HG02981 (cell line): ENCODE measurements at regions not wholly inside any gene's neighbourhood (a gene's known extent, or its start where the extent isn't known, plus 50 kb on each side); places are given as distances from the start of the nearest gene placed in this dataset.
A peak's percentile ranks its signal among the peaks of the same experiment; 100 is the strongest.

Experiments
- ATAC-seq: cut with Tn5 transposase; IDR thresholded peaks from one replicate; pipeline ENCODE4 v1.9.1; 2021; ENCODE audit warnings: mild to moderate bottlenecking, moderate library complexity; ENCODE audit not compliant: unreplicated experiment

DNA sequence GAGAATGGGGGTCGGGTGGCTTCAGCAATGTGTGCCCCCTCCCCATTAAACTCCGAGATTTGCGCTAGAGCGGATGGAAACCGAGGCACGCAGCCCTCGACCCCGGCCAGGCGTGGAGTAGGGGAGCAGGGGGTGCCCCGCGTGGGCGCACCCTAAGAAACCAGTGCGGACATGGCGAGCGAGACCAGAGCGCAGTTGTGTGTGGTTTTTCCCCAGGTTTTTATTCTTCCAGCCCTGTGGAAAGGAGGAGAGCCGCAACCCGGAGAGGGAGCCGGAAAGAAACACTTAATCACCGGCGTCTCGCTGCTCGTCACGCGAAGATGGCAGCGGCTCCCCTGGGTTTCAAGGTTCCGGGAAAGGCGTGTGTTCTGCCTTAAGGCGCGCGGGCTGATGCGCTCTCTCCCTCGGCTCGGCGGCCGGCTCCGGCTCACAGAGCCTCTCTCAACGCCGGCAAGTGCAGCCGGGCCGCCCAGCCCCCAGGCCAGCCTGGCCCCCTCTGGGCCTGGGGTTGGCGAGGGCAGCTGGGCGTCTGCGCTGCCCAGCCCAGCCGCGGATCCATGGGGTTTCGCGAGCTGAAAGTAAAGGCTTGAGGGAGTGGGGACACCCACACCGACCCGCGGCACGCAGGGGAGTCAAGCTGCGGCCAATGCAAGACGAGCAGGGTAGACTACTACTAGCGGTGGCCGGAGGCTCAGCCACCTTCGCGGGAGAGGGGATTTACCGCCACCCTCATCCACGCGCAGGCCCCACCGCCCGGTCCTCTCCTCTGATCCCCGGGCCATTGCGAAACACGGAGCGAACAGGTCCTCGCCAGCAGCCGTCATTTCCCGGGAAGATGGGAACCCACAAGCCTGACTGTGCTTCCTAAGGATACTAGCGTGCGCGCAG, 74.0 kb upstream of the BCOR start:
- no peak for ATAC-seq

DNA sequence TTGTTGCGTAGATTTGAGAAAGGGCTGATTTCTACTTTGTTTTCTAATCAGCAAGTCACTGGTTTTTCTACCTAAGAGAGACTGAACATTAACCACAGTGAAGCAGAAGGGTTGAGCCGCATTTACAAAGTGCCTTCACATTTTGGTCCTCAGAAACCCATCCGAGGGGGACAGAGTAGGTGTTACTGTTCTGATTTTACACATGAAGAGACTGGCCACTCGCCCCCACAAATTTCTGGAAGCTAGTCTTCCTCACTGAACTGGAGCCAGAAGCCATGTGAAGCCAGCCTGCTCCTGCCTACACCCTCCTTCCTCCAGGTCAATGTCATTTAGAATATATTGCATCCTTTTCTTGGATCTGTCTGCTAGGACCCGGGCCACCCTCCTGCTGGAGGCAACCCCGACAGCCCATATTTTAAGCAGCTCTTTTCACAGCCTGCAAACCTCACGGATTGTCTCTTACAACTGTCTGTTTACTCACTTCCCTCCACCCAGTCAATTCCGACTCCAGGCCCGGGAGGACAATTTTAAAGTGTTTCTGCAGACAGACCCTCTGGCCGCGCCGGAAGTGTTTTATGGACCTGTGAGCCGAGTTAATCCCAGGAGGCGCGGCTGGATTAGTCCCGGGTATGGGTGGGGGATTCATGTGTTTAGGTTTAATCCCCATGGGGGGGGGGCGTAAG, 73.2 kb upstream of the BCOR start:
- no peak for ATAC-seq

DNA sequence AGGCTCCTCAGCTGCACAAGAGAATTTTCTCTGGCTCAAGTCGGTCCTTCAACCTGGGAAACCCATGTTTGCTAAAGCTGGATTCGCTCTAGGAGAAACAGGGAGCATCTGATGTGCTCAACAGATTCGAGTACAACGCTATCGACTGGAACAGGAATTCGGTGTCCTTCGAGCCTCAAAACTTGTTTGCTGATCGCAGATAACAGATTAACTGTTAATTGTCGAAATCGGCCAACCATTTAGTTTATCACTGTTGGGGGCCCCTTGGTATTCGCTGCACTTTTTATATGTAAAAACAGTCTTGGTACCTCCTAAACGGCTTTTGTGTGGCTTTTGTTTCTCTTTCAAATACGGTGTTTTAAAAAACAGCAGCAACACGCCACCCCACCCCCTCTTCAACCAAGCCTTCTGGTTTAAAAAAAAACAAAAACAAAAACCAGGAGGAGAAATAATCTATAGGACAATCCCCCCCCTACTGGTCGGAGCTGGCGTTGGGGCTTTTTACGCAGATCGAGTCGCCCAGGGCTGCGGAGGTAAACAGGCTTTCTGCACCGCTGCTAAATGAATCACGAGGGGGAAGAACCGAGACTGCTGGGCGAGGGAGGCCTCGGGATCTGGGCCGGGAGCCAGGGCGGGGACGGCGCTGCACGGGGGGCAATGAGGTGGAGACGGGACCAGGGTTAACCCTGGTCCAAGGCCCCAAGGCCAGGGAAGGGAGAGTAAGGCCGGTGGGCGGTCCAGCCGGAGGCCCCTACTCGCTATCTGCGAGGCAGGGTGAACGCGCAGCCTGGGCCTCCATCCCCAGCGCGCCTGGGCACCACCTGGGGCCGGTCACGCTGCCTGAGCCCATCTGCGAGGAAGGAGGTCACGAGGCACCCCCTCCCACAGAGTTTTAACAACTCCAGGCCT, 71.7 kb upstream of the BCOR start:
- ATAC-seq = peak; percentile 48

DNA sequence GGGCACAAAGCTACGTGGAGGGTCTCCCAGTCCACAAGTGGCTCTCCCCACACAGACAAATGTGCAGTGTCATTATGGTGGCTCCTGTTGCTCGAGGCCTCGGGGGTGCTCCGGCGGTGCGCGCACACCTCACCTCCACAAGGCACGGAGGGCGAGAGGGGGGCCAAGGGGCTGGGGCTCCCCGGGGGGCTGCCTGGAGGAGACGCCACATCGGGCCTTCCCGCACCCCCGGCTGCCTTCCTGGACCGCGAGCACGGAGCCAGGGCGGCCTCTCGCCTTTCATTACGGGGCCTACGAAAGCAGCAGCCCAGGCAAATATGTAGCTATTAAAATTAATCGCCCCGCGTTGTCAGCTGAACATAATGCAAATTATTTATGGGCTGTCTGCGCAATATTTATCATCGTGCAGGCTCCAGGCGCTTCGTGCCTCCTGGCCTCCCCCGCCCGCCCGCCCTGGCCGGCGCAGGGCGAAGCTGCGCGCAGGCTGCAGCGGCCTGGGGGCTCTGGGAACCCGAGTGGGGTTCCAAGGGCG, 70.8 kb upstream of the BCOR start:
- ATAC-seq = no peak

DNA sequence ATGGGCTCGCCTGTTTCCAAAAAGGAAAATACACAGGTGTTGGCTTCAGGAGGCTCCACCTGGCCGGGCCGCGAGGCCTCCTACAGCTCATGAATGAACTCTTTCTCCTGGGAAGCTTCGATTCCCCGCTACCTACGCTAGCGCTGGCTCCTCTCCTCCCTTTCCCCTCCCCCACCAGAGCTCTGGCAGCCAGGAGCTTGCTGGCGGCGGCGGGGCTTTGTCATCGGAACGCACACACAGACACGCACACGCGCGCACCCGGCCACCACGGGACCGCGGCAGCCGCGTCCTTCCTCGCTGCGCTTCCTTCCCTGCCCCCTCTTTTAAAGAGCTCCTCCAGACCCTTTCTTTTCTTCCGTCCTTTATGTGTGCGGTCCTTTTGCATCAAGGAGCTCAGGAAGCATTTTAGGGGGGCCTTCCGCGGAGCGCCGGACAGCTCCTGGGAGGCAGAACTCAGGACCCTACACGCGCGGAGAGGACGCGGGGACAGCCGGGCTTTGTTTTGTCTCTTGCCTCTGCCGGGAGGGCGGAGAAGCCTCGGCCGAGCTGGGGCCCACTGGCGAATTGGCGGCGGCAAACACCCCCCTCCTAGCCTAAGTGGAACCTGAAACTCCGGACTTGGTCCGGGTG, 70.2 kb upstream of the BCOR start:
- no peak for ATAC-seq

DNA sequence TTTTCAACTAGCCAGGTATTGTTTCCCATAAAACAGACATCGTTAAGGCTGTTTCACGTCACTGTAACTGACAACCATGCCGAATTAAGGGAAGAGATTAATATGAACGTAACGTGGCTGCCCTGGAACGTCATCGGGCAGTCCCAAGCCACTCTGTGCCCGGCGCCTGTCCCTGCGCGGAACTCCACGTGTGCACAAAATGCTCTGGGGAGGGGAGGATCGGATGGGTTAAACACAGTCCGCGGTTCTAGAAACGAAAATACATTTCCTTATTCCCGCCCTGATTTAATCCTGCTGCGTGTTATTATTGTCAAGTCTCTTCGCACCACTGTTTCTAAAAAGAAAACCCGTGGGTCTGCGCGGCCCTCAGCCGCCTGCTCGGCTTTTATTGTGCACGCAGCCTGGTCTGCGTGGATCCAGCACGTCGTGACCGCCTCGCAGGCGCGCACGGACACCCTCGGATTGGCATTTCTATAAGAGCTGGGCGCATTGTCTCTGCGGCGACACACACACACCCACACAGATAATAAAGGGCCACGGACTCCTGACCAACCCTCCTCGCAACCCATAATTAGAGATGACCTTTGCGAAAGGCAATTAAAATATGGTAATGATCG, 69.6 kb upstream of the BCOR start:
- ATAC-seq = no peak

DNA sequence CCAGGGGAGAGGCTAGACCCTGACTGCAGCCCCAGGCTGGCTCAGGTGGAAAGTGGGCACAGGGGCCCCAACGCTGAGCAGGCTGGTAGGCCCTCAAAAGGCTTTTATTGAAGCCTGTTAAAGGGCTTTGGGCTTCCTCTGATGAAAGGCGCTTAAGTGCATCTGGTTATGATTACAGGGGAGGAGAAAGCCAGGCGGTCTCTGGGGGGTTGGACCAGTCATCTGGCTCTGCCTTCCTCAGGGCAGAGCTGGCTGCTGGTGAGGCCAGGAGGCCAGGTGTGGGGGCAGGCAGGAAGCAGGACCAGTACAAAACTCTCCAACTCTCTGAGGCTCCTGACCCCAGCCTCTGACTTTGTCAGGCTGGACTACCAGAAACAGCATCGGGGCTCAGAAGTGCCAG, 68.8 kb upstream of the BCOR start:
- no peak for ATAC-seq

DNA sequence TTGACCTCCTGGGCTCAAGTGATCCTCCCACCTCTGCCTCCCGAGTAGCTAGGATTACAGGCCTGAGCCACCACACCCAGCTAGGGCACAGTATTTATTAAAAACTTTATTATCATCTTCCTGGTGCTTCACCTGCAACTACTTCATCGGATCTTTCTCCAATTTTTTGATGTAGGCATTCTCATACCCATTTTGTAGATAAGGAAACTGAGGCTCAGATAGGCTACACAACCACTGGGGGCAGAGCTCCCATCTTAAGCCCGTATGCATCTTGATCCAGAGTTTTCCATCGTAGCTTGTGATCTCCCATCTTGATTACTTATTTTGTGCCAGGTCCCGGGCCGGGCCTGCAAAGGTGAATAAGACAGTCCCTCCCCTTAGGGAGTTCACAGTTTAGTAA, 68.1 kb upstream of the BCOR start:
- ATAC-seq = no peak

DNA sequence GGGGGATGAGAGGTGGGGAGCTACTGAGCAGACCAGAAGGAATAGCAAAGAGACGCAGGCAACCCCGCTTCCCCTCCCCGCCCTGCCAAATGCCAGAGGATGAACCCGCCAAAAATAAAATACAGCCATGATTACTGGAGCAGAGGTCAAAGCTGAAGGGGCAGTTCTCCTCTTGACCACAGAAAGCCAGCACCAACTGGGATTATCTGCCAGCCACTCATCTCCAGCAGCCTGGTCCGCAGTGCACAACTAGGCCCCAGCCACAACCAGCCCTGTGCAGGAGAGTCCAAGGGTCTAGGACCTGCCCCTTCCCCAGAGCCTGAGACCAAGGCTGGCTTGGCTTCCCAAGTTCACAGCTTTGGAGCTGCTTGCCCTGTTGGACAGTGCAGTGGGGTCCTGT, 67.4 kb upstream of the BCOR start:
- ATAC-seq = no peak

DNA sequence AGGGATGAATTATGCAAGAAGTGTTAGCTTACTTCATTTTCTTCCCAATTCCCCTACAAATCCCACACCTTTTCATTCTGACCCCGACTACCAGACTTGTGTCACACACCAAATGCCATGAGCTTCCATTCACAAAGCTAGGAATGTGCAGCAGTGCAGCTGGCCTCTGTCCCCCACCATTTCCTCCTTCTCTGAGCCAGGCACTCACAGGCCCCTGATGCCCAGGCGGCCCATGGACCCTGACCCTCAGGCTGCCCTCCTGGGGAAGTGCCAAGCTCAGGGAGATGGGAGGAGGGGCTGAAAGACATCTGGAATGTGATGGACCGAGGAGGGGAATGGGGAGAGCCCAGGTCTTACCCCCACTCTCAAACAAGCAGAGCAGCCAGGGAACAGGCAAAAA, 67.0 kb upstream of the BCOR start:
- ATAC-seq = no peak

DNA sequence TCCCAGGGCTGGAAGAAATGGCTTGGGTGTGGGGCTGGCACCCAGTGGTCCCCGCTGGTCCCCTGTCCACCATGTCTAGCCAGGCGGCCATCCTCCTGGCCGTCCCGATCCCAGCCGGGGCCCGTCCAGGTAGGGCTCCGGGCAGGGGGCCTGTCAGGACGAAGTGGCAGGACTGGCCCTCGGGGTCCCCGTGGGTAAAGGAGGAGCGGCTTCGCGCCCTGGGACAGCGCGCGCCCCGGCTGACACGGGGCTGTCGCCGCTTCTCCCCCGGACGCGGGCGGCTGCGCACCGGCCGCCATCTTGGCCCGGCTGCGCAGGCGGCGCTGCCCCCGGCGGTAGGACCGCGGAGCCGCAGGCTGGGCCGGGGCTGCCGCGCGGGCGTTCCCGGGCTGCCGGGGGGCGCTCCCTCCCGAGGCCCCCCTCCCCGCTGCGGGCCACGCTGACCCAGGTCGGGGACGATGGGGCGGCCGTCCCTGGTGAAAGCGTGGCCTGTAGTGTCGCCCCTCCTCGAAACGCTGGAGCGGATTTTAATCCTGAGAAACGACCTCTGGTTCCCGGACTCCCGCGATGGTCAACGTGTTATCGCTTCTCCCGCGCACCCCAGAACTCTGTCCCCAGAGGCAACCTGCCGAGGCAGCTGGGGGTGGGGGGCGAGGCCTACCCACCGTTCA, 60.4 kb upstream of the BCOR start:
- ATAC-seq = no peak

DNA sequence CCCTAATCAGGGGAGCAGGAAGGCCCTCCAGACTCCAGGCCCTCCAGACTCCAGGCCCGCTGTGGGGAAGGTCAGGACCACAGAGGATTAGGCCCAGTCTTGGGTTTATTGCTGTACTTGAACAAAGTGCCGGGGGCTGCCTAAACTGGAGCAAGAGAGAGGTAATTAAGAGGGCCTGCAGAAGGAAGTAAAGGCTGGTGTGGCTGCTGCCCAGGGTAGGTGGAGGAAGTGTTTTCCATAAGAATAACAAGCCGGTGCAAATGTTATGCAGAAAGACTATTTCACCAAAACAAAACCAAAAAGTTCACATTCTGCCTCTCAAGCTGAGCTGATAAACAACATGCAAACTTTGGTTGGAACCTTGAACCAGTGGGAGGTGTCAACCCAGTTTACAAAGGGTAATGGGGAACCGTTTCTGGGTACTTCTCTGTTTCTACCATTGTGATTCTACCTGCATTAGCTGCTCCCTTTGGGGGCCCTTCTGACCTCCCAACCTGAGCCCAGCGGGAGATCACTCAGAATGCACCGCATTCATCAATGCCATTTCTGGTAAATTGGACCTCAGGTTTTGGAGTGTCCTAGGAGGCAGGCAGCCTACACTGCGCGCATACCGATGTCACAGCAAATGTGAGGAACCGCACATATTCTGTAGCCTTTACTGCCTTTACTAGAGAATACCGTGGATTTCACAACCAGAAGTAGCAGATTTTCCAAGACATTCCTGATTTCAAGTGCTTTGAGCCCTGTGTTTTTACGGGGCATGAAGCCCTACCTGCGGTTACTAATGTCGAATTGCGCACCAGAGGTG, 59.7 kb upstream of the BCOR start:
- ATAC-seq = no peak

DNA sequence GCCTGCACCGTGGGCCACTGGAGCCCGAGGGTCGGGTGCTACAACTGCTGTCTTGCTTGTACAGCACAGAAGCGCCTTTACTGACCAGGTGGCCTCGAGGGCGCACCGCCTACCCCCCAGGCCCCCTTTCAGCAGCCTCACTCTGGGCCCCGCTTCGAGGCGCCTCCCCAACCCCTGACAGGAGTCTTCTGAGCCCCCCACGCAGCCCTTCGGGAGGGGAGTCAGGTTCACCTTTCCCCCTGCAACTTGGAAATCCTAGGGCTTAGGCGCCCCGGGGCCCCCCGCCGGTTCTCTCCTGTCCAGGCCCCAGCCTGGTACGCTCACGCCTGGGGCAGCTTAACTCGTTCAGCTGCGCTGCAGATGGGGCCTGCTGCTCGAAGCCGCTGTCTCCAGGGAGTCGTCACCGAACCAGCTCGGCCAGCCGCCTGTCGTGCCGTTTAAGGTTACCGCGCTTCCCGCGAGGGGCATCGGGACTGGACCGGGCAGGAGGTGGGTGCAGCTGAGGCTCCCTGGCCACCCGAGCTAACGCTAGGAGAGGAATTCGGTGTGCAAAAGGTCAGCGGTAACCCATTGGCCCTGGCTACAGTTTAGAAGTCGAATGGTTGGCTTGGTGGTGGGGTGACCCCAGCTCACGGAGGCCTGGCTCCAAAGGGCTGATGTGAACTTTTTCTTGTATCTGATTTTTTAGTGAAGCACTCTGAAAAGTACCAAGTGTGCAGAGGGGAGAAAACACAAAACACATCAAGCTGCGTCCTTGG, 58.9 kb upstream of the BCOR start:
- no peak for ATAC-seq

DNA sequence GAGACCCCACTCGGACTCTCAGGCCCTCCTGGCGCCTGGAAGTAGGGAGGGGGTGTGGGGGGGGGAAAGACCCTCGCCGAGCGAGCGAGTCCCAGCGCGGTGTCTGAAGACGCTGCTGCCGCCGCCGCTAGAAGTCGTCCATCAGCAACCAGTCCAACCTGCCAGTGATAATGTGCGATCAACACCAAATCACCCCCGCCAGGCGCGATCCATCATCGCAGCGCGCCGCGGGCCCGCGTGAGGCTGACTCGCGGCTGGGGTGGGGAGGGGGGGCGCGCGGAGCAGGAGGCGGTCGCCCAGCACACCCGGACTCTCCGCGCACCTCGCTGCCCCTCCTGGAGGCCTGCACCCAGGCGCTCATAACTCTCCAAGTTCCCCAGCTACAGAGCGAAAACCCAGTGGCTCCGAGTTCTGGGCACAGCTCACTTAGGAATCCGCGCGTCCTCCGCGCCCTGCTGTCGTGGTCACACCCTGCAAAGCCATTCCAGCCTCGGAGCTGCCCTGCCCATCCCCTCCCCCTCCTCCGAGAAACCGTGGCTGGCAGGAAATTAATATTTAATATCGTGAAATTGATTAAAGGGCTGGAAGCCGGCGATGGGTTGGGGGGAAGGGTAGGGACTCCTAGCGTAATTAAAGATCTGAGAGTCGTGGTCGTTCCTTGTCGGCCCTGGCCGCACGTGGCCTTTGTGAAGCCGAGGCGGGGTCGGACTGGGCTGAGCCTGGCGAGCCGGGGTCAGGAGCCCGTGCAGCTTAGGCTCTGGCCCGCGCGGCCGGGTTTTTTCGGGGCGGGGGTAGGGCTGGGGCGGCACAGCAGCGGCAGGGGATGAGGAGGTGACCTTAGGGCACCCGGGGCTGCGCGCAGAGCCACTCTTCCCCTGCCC, 58.1 kb upstream of the BCOR start:
- ATAC-seq = no peak

DNA sequence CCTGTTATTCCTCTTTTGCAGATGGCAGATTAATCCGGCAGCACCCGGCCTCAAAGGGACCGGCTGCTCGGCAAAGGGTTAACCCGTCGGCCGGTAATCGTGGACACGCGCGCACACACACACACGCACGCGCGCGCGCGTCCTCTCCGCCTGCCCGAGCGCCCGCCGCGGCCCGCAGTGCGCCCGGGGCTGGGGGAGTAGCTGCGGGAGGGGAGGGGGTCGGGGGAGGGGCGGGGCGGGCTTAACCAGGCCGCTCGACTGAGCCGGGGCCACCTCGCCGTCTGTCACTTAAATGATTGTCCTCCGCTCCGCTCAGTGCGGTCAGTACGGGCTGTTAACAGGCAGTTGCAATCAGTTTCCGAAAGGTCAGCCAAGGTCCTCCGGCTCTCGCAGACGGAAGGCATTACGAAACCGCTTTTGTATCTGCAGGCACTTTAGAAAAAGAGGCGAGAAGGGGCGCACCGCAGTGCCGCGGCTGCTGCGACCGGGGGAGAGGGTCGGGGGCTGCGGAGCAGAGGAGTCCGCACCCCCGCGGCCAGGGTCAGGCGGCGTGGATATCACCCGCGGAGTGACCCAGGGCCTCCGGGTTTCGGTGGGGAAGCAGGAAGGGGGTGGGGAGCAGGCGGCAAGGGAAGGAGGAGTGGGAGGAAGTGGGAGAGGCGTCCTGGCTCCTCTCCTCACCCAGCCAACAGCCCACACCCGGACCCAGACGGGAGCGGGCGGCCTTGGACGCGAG, 57.3 kb upstream of the BCOR start:
- no peak for ATAC-seq

DNA sequence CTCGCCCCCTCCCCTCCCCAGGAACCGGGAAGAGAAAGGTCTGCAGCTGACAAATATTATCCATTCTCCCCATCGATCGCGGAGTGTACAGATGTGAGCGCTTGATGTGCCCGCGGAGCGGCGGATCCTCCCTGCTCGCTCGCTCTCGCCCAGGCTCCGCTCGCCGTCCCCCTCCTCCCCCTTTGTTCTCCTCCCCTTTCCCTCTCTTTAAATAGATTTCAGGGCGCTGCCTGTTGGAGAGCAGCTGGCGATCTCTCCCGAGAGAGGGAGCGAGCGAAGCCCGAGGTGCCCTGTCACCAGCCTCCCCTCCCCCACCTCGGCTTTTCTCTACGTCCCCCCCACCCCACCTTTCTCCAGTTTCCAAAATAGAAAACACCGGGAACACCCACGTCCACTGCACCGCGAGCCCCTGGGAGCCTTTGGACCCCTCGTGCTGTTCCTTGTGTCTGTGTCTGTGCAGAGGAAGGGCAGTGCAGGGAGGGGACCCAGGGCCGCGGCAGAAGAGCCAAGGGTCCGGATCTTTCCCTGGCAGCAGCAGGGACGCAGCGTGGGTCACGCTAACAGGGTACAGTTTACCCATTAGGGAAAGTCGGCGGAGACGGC, 56.6 kb upstream of the BCOR start:
- ATAC-seq = no peak
